Sigmoid colon (tissue), 6 donors: ENCODE measurements at regions not wholly inside any gene's neighbourhood (a gene's known extent, or its start where the extent isn't known, plus 50 kb on each side); places are given as distances from the start of the nearest gene placed in this dataset.

Source experiments
- DNase-seq: peaks from one replicate; pipeline ENCODE4 v3.0.0-alpha.2; 2019
- H3K27ac ChIP-seq, 4 donors: fragments of 200-600 bp; sonication (generic); one replicate each; pipeline ENCODE4 v1.5.1; 2016 to 2019; ENCODE audit warnings: mild to moderate bottlenecking in 1 of 4
- H3K27me3 ChIP-seq, 3 donors: fragments of 200-600 bp; sonication (generic); one replicate each; pipeline ENCODE4 v1.5.1; 2019; ENCODE audit warnings: mild to moderate bottlenecking in 1 of 3
- H3K36me3 ChIP-seq, 4 donors: fragments of 200-600 bp; sonication (generic); one replicate each; pipeline ENCODE4 v1.5.1; 2016 to 2019
- H3K4me1 ChIP-seq, 4 donors: fragments of 200-600 bp; sonication (generic); one replicate each; pipeline ENCODE4 v1.5.1; 2017 to 2019
- H3K4me3 ChIP-seq, 4 donors: fragments of 200-600 bp; sonication (generic); one replicate each; pipeline ENCODE4 v1.5.1; 2017 to 2019; ENCODE audit warnings: mild to moderate bottlenecking in 2 of 4, moderate library complexity in 1 of 4
- H3K9me3 ChIP-seq, 4 donors: fragments of 200-600 bp in 3 of 4; sonication (generic) in 3 of 4; one replicate each; pipeline versions ENCODE4 v1.5.1 to v1.6.1; 2013 to 2019
- EP300 ChIP-seq, 4 donors: sonication (generic); formaldehyde crosslinking; IDR thresholded peaks; one replicate each; pipeline ENCODE4 v1.6.1; 2017; ENCODE audit warnings: antibody characterized with exemption in 4 of 4
- POLR2A ChIP-seq, 2 donors: fragments of 450-650 bp; IDR thresholded peaks; one replicate each; pipeline ENCODE4 v1.6.1; 2016; ENCODE audit warnings: antibody characterized with exemption in 2 of 2, mild to moderate bottlenecking in 2 of 2, moderate library complexity in 2 of 2
- POLR2AphosphoS5 ChIP-seq, 4 donors: sonication (generic); formaldehyde crosslinking; IDR thresholded peaks; one replicate each; pipeline ENCODE4 v1.6.1; 2017; ENCODE audit warnings: antibody characterized with exemption in 4 of 4
- WGBS, 2 donors: extraction: QIAGEN DNeasy Blood & Tissue Kit; methylation state at CpG; one replicate each; pipeline ENCODE4 v1.1.7; 2013; 5-methylcytosine and 5-hydroxymethylcytosine counted together
- intact Hi-C: fragments of 100-400 bp; cut with DNase I; formaldehyde crosslinking; loops from one replicate; pipeline ENCODE4 v1.15.1; 2023
- TF ChIP-seq, protein P1 (sequence below), 4 experiments: fragments of 450-650 bp in 3 of 4; fragments of 200-600 bp in 1 of 4; IDR thresholded peaks; one replicate each; pipeline ENCODE4 v1.5.1; 2016 to 2019; ENCODE audit warnings: antibody characterized with exemption in 4 of 4, mild to moderate bottlenecking in 3 of 4, moderate library complexity in 2 of 4
- donor health status: healthy with polysubstance abuse.
- donor health status: healthy.

DNA sequence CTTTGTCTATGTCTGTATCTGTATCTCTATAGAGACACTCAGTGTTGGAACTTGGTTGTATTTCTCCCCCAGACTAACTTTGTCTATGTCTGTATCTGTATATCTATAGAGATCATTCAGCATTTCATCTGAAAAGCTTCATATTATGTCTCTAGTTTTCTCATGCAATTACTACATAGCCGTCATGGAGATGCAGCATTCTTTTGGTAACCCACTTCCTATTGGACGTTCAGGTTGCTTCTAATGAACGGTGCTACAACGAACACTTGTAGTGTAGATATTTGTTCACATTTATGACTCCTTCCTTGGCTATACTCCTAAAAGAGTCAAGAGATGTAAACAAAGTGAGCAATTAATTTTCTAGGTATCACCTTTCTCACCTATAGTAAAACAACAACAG lies 81.5 kb upstream of the KCNA1 start:
- WGBS, 2 donors: 13 to 28% methylated on average over 4 of the region's 4 CpGs
- DNase-seq: no peak
- intact Hi-C loops: no loop called here
- no peaks in the 10 kb centered on the region for H3K36me3 ChIP-seq
- peaks cover 0 to 6% (median 0%) of the 10 kb centered on the region in 3 donors for H3K27me3 ChIP-seq
- H3K4me3 ChIP-seq: no peak overlapping the region
- no peak for TF ChIP-seq POLR2A (IDR thresholded peaks at IDR 0.05)
- TF ChIP-seq POLR2AphosphoS5 (IDR thresholded peaks at IDR 0.05): no peak
- no peak for TF ChIP-seq EP300 (IDR thresholded peaks at IDR 0.05)
- TF ChIP-seq, protein P1, sequence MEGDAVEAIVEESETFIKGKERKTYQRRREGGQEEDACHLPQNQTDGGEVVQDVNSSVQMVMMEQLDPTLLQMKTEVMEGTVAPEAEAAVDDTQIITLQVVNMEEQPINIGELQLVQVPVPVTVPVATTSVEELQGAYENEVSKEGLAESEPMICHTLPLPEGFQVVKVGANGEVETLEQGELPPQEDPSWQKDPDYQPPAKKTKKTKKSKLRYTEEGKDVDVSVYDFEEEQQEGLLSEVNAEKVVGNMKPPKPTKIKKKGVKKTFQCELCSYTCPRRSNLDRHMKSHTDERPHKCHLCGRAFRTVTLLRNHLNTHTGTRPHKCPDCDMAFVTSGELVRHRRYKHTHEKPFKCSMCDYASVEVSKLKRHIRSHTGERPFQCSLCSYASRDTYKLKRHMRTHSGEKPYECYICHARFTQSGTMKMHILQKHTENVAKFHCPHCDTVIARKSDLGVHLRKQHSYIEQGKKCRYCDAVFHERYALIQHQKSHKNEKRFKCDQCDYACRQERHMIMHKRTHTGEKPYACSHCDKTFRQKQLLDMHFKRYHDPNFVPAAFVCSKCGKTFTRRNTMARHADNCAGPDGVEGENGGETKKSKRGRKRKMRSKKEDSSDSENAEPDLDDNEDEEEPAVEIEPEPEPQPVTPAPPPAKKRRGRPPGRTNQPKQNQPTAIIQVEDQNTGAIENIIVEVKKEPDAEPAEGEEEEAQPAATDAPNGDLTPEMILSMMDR (IDR thresholded peaks at IDR 0.05): no peak
- no peaks in the 10 kb centered on the region for H3K4me1 ChIP-seq
- no peak overlapping the region for H3K27ac ChIP-seq
- peaks cover 0 to 2% (median under 1%) of the 10 kb centered on the region in 4 donors for H3K9me3 ChIP-seq

DNA sequence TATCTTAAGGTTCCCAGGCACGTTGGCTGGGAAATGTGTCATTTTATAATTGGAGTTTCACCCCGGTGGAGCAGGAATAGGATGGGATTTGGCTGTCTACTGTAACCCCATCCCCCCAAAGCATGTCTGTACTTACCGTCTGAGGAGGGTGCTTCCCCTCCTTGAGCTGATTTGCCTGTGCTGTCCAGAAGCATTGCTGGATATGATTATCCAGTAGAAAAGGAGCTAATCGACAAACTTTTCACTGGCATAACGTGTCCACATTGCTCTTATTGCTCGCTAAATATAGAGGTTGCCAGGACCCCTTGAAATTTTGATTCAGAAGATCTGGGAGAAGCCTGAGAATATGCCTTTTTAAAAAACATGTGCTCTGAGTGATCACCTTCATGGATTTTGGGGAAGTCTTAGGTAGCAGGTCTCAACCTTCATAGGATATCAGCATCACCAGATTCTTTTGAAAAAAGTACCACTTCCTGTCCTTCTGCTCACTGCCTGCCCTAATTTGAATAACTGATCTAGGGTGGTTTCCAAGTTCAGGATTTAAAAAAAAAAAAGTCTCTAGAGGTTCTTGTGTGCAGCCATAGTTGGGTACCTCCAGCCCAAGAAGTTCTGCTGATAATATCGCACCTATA lies 80.4 kb upstream of the KCNA1 start:
- H3K27ac ChIP-seq: no peak overlapping the region
- intact Hi-C loops: no loop called here
- no peaks in the 10 kb centered on the region for H3K36me3 ChIP-seq
- TF ChIP-seq EP300 (IDR thresholded peaks at IDR 0.05) (no peak), POLR2A (IDR thresholded peaks at IDR 0.05) (no peak), POLR2AphosphoS5 (IDR thresholded peaks at IDR 0.05) (no peak)
- TF ChIP-seq, protein P1 (IDR thresholded peaks at IDR 0.05): no peak
- no peaks in the 10 kb centered on the region for H3K4me1 ChIP-seq
- DNase-seq: no peak
- peaks cover 0 to 5% (median 3%) of the 10 kb centered on the region in 4 donors for H3K9me3 ChIP-seq
- peaks cover 0 to 6% (median 0%) of the 10 kb centered on the region in 3 donors for H3K27me3 ChIP-seq
- H3K4me3 ChIP-seq: no peak overlapping the region
- WGBS, 2 donors: 36 to 40% methylated on average over 7 of the region's 7 CpGs

DNA sequence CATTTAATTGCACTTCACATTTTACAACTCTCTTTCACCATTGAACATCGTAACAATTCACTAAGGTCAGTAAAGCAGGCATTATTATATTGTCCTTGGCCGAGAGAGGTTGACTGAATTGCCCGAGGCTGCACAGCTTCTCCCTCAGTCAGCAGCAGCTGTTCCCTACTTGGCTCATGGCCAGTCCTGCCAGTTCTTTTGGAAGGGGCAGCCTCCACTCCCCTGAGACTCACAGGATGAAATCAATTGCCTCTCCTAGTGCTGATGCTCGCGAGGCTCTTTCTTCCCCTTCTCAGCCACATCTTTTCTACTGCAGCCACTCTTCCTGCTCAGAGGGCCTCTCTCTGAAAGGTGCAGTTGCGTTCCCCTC lies 79.9 kb upstream of the KCNA1 start:
- Histone ChIP-seq H3K9me3 (peaks cover 0 to 5% (median 3%) of the 10 kb centered on the region in 4 donors), H3K4me1 (no peaks in the 10 kb centered on the region), H3K27me3 (peaks cover 0 to 6% (median 0%) of the 10 kb centered on the region in 3 donors), H3K4me3 (no peak overlapping the region), H3K27ac (no peak overlapping the region), H3K36me3 (no peaks in the 10 kb centered on the region)
- no peak for DNase-seq
- 34 to 38% methylated on average over 6 of the region's 6 CpGs for WGBS, 2 donors
- intact Hi-C loops: no loop called here
- TF ChIP-seq POLR2A (IDR thresholded peaks at IDR 0.05) (no peak), EP300 (IDR thresholded peaks at IDR 0.05) (no peak), POLR2AphosphoS5 (IDR thresholded peaks at IDR 0.05) (no peak)
- TF ChIP-seq, protein P1 (IDR thresholded peaks at IDR 0.05): no peak

DNA sequence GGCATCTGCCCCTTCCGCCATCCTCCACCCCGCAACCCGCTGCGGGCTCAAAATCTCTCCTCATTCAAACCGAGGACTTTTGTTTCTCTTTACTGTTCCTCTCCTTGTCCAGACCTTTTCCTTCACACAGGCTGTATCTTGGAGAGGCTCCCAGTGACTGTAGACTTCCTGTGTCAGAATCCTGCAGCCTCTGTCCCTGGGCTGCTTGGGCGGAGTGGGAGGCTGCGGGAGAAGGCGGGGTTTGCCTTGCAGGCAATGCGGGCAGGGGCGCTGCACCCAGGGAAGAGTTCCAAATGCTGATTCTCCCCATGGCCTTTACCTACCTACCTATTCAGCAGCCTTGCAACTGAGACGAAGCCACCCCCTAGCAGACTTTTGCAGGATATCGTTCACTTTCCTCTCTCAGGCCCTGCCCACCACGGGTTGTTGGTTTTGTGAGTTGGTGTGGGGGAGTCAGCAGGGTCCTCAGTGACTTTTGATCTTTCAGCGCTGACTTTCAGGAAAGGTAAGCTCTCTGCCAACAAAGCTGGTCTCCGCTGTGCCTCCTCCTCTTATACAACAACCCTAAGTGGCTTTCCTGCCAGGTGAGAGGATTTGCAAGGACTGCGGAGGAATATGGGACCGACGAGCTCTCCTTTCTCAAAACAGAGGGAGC lies 79.0 kb upstream of the KCNA1 start:
- TF ChIP-seq, protein P1 (IDR thresholded peaks at IDR 0.05): no peak
- TF ChIP-seq EP300 (IDR thresholded peaks at IDR 0.05): no peak
- TF ChIP-seq POLR2A (IDR thresholded peaks at IDR 0.05): no peak
- no peak for TF ChIP-seq POLR2AphosphoS5 (IDR thresholded peaks at IDR 0.05)
- intact Hi-C loops: no loop called here
- WGBS, 2 donors: 63 to 76% methylated on average over 18 of the region's 18 CpGs
- H3K27me3 ChIP-seq: peaks cover 0 to 6% (median 0%) of the 10 kb centered on the region in 3 donors
- no peak for DNase-seq
- no peaks in the 10 kb centered on the region for H3K36me3 ChIP-seq
- peaks cover 0 to 5% (median 3%) of the 10 kb centered on the region in 4 donors for H3K9me3 ChIP-seq
- H3K4me3 ChIP-seq: no peak overlapping the region
- H3K4me1 ChIP-seq: no peaks in the 10 kb centered on the region
- H3K27ac ChIP-seq: no peak overlapping the region
